ENCODE measurements at regions not wholly inside any gene's neighbourhood (a gene's known extent, or its start where the extent isn't known, plus 50 kb on each side); places are given as distances from the start of the nearest gene placed in this dataset.

GRCh38 chr4:153040677-153041076 is 104.6 kb downstream of the FHDC1 start:
- Histone ChIP-seq H3K27ac (no peak overlapping the region), H2AFZ (ENCODE audit: low read depth) (no peak overlapping the region), H3K4me2 (no peak overlapping the region), H3K4me1 (ENCODE audit: low read depth, poor library complexity, severe bottlenecking) (no peaks in the 10 kb centered on the region), H3K4me3 (IDR thresholded peaks at IDR 0.05; ENCODE audit: insufficient read depth, low read depth, low read length) (no peak overlapping the region), H3K36me3 (ENCODE audit: insufficient read depth) (no peaks in the 10 kb centered on the region), H4K20me1 (ENCODE audit: insufficient read depth) (no peaks in the 10 kb centered on the region), H3K79me2 (ENCODE audit: insufficient read depth, low read depth) (no peaks in the 10 kb centered on the region), H3K9ac (no peak overlapping the region), H3K27me3 (ENCODE audit: insufficient read depth, low read depth) (no peaks in the 10 kb centered on the region)
- TF ChIP-seq CTCF (conservative IDR thresholded peaks at IDR 0.05; ENCODE audit: low read depth, low read length) = no peak

- no peak for TF ChIP-seq CTCF (conservative IDR thresholded peaks at IDR 0.05; ENCODE audit: low read depth, low read length)
- no peak overlapping the region for H2AFZ ChIP-seq (ENCODE audit: low read depth)
- no peak overlapping the region for H3K4me3 ChIP-seq (IDR thresholded peaks at IDR 0.05; ENCODE audit: insufficient read depth, low read depth, low read length)
- no peak overlapping the region for H3K9ac ChIP-seq
- no peaks in the 10 kb centered on the region for H3K4me1 ChIP-seq (ENCODE audit: low read depth, poor library complexity, severe bottlenecking)
- H4K20me1 ChIP-seq (ENCODE audit: insufficient read depth) = no peaks in the 10 kb centered on the region
- H3K27me3 ChIP-seq (ENCODE audit: insufficient read depth, low read depth) = no peaks in the 10 kb centered on the region
- no peaks in the 10 kb centered on the region for H3K36me3 ChIP-seq (ENCODE audit: insufficient read depth)
- no peak overlapping the region for H3K4me2 ChIP-seq
- H3K27ac ChIP-seq = no peak overlapping the region
- no peaks in the 10 kb centered on the region for H3K79me2 ChIP-seq (ENCODE audit: insufficient read depth, low read depth)
Measured at GRCh38 chr4:153044036-153044435, 107.9 kb downstream of the FHDC1 start.

GRCh38 chr4:153045111-153045982 is 109.2 kb downstream of the FHDC1 start:
- no peaks in the 10 kb centered on the region for H3K79me2 ChIP-seq (ENCODE audit: insufficient read depth, low read depth)

GRCh38 chr4:153058671-153059060 is 122.5 kb downstream of the FHDC1 start:
- Histone ChIP-seq H3K79me2 (ENCODE audit: insufficient read depth, low read depth) (no peaks in the 10 kb centered on the region), H3K27me3 (ENCODE audit: insufficient read depth, low read depth) (no peaks in the 10 kb centered on the region), H3K4me1 (ENCODE audit: low read depth, poor library complexity, severe bottlenecking) (no peaks in the 10 kb centered on the region), H3K9ac (no peak overlapping the region), H3K4me3 (IDR thresholded peaks at IDR 0.05; ENCODE audit: insufficient read depth, low read depth, low read length) (no peak overlapping the region), H3K36me3 (ENCODE audit: insufficient read depth) (no peaks in the 10 kb centered on the region), H2AFZ (ENCODE audit: low read depth) (no peak overlapping the region), H3K4me2 (no peak overlapping the region), H3K27ac (no peak overlapping the region), H4K20me1 (ENCODE audit: insufficient read depth) (no peaks in the 10 kb centered on the region)
- TF ChIP-seq CTCF (conservative IDR thresholded peaks at IDR 0.05; ENCODE audit: low read depth, low read length) = no peak

More at GRCh38 chr4:153045111-153045982, 109.2 kb downstream of the FHDC1 start:
- H3K36me3 ChIP-seq (ENCODE audit: insufficient read depth) = no peaks in the 10 kb centered on the region
- no peak overlapping the region for H3K9ac ChIP-seq
- no peaks in the 10 kb centered on the region for H4K20me1 ChIP-seq (ENCODE audit: insufficient read depth)
- no peak for TF ChIP-seq CTCF (conservative IDR thresholded peaks at IDR 0.05; ENCODE audit: low read depth, low read length)
- H3K27me3 ChIP-seq (ENCODE audit: insufficient read depth, low read depth) = no peaks in the 10 kb centered on the region
- H3K4me2 ChIP-seq = no peak overlapping the region
- H3K4me3 ChIP-seq (IDR thresholded peaks at IDR 0.05; ENCODE audit: insufficient read depth, low read depth, low read length) = no peak overlapping the region
- no peaks in the 10 kb centered on the region for H3K4me1 ChIP-seq (ENCODE audit: low read depth, poor library complexity, severe bottlenecking)
- no peak overlapping the region for H2AFZ ChIP-seq (ENCODE audit: low read depth)
- no peak overlapping the region for H3K27ac ChIP-seq
